Ascending aorta (tissue), 2 donors: ENCODE measurements at regions not wholly inside any gene's neighbourhood (a gene's known extent, or its start where the extent isn't known, plus 50 kb on each side); places are given as distances from the start of the nearest gene placed in this dataset.

Experiments used
- DNase-seq, 2 donors: peaks; one replicate each; pipeline ENCODE4 v3.0.0-alpha.2; 2019; ENCODE audit warnings: low spot score in 2 of 2
- H3K27ac ChIP-seq, 2 donors: fragments of 200-600 bp; sonication (generic); one replicate each; pipeline ENCODE4 v1.5.1; 2016 to 2017; ENCODE audit warnings: mild to moderate bottlenecking in 1 of 2
- H3K27me3 ChIP-seq: fragments of 200-600 bp; sonication (generic); one replicate; pipeline ENCODE4 v1.5.1; 2017
- H3K36me3 ChIP-seq, 2 donors: fragments of 200-600 bp; sonication (generic); one replicate each; pipeline ENCODE4 v1.5.1; 2016
- H3K4me1 ChIP-seq, 2 donors: fragments of 200-600 bp; sonication (generic); one replicate each; pipeline ENCODE4 v1.5.1; 2016 to 2017; ENCODE audit warnings: mild to moderate bottlenecking in 1 of 2
- H3K4me3 ChIP-seq, 2 donors: fragments of 200-600 bp; sonication (generic); one replicate each; pipeline ENCODE4 v1.5.1; 2016 to 2017; ENCODE audit warnings: mild to moderate bottlenecking in 1 of 2
- H3K9me3 ChIP-seq, 2 donors: fragments of 200-600 bp; sonication (generic); one replicate each; pipeline ENCODE4 v1.5.1; 2016
- intact Hi-C: fragments of 100-400 bp; cut with DNase I; formaldehyde crosslinking; loops from one replicate; pipeline ENCODE4 v1.15.1; 2023
- TF ChIP-seq, protein P1 (sequence below), 3 experiments: fragments of 200-600 bp in 2 of 3; fragments of 450-650 bp in 1 of 3; sonication (generic) in 2 of 3; IDR thresholded peaks; one replicate each; pipeline ENCODE4 v1.5.1; 2016 to 2019; ENCODE audit warnings: antibody characterized with exemption in 3 of 3, mild to moderate bottlenecking in 1 of 3, moderate library complexity in 1 of 3

- Histone ChIP-seq H3K9me3 (peaks cover 0 to 7% of the 10 kb centered on the region in 2 donors), H3K4me3 (peak overlapping the region in 1 of 2 donors; percentile 8), H3K36me3 (no peaks in the 10 kb centered on the region), H3K27me3 (no peaks in the 10 kb centered on the region), H3K27ac (no peak overlapping the region), H3K4me1 (no peaks in the 10 kb centered on the region)
- DNase-seq = no peak
- TF ChIP-seq, protein P1, sequence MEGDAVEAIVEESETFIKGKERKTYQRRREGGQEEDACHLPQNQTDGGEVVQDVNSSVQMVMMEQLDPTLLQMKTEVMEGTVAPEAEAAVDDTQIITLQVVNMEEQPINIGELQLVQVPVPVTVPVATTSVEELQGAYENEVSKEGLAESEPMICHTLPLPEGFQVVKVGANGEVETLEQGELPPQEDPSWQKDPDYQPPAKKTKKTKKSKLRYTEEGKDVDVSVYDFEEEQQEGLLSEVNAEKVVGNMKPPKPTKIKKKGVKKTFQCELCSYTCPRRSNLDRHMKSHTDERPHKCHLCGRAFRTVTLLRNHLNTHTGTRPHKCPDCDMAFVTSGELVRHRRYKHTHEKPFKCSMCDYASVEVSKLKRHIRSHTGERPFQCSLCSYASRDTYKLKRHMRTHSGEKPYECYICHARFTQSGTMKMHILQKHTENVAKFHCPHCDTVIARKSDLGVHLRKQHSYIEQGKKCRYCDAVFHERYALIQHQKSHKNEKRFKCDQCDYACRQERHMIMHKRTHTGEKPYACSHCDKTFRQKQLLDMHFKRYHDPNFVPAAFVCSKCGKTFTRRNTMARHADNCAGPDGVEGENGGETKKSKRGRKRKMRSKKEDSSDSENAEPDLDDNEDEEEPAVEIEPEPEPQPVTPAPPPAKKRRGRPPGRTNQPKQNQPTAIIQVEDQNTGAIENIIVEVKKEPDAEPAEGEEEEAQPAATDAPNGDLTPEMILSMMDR (IDR thresholded peaks at IDR 0.05) = no peak
- intact Hi-C loops = no loop called here
Observed at GRCh38 chr18:77366720-77367641, 117.3 kb downstream of the GALR1 start.

DNA sequence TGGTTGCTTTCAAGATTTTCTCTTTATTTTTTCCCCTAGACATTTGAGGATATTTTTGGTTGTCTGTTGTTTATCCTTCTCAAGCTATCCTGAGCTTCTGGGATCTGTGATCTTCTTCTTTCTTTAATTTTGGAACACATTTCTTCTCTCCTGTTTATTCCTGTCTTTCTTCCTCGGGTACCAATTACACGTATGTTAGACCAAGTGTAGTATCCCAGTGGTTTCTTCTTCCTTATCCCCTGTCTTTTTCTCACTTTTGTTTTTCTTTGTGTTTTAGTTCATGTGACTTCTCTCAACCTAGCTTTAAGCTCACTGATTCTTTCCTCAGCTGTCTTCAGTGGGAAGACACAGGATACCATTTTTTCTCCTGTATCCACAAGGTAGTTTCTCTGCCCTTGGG lies 120.0 kb downstream of the GALR1 start:
- Histone ChIP-seq H3K27me3 (no peaks in the 10 kb centered on the region), H3K4me3 (no peak overlapping the region), H3K4me1 (no peaks in the 10 kb centered on the region), H3K9me3 (peaks cover 0 to 7% of the 10 kb centered on the region in 2 donors), H3K36me3 (no peaks in the 10 kb centered on the region), H3K27ac (no peak overlapping the region)
- TF ChIP-seq, protein P1 (IDR thresholded peaks at IDR 0.05) = no peak
- intact Hi-C loops = no loop called here
- no peak for DNase-seq

DNA sequence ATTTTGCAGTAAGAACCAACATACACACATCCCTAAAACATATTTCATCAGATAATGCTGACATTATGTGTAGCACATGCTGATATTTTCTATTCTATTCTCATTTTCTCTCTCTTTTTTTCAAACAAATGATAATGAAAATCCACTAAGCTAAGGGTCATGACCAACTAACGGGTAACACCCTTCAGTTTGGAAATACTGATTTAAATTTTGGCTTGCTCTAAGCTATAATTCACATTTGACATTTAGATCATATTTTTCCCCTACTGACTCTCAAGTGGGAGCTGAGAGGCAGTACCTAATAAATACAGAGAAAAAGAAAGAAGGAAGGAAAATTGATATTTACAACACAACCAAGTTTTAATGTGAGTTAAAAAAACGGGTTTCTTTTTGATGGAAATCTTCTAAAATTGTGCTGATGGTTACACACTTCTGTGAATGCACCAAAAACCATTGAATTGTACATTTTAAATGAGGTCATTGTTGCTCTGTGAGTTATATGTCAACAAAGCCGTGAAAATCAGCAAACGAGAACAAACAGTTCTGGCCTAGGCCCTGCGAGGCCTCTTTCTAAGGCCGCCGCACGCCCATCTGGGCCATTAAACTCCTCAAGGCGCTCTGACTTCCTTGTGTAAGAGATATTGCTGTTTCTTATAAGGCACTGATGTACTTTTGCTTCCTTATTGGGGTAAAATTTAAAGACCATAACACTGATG lies 124.2 kb downstream of the GALR1 start:
- TF ChIP-seq, protein P1 (IDR thresholded peaks at IDR 0.05) = no peak
- no peak overlapping the region for H3K27ac ChIP-seq
- no peak for DNase-seq
- no peaks in the 10 kb centered on the region for H3K4me1 ChIP-seq
- H3K27me3 ChIP-seq = no peaks in the 10 kb centered on the region
- intact Hi-C loops = no loop called here
- no peak overlapping the region for H3K4me3 ChIP-seq
- no peaks in the 10 kb centered on the region for H3K36me3 ChIP-seq
- H3K9me3 ChIP-seq = peaks cover 0 to 7% of the 10 kb centered on the region in 2 donors

DNA sequence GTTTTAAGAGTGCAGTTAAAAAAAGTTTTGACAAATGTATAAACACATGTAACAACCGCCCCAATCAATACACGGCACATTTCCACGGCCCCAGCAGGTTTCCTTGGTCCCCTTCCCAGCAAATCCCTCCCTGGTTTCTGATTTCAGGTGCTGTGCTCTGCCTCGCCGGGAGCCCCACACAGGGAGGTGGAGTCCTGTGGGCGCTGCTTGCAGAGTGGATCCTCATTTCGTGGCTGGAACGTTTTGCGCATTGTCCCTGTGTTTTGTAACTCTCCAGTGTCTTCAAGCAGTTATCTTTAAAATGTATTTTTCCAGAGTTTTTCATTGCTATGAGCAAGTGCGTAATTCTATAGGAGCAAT lies 124.8 kb downstream of the GALR1 start:
- Histone ChIP-seq H3K27ac (no peak overlapping the region), H3K27me3 (no peaks in the 10 kb centered on the region), H3K4me3 (no peak overlapping the region), H3K36me3 (no peaks in the 10 kb centered on the region), H3K4me1 (no peaks in the 10 kb centered on the region), H3K9me3 (peaks cover 0 to 5% of the 10 kb centered on the region in 2 donors)
- intact Hi-C loops = no loop called here
- DNase-seq = no peak
- TF ChIP-seq, protein P1 (IDR thresholded peaks at IDR 0.05) = no peak

DNA sequence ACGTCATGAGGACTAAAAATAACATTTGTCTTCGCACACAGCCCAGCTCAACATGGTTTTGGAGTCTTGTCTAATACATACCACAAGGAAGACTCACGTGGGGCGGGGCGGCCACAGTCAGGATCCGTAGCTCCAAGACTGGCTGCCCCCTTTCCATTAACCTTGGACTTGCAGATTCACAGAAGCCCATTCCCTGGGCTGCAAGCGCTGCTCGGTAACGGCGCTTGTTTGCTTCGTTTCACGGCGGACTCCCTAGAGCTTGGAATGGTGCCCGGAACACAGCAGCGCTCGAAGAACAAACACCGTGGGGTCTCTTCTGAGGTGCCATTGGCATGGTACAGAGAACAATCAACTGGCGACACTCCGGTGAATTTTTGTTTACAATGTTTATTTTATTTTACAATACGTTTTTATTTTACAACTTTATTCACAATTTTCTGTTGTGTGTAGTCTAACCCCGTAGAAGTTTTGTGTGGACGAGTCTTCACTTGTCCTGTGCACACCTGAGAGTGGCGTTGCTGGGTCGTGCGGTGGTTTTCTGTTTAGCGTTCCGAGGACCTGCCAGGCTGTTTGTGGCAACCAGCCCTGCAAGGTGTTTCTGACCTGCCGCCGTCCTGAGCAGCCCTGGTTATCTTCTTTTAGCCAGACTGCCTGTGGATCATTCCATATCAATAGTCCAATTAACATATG lies 126.5 kb downstream of the GALR1 start:
- intact Hi-C loops = no loop called here
- no peak overlapping the region for H3K27ac ChIP-seq
- DNase-seq = no peak

More for the DNA sequence above, 126.5 kb downstream of the GALR1 start:
- TF ChIP-seq, protein P1 (IDR thresholded peaks at IDR 0.05) = no peak
- no peaks in the 10 kb centered on the region for H3K27me3 ChIP-seq
- no peaks in the 10 kb centered on the region for H3K4me1 ChIP-seq
- H3K36me3 ChIP-seq = no peaks in the 10 kb centered on the region
- no peaks in the 10 kb centered on the region for H3K9me3 ChIP-seq
- no peak overlapping the region for H3K4me3 ChIP-seq
